H1 (cell line): ENCODE measurements at regions not wholly inside any gene's neighbourhood (a gene's known extent, or its start where the extent isn't known, plus 50 kb on each side); places are given as distances from the start of the nearest gene placed in this dataset.

Experiments
- CTCF ChIA-PET: fragments of 300-600 bp; sonication (Branson Sonifier 250); formaldehyde crosslinking; loops from one replicate; lab custom pipeline; 2021; ENCODE audit not compliant: partially characterized antibody; lab: Charles Lee
- POLR2A ChIA-PET: fragments of 300-600 bp; sonication (Branson Sonifier 250); formaldehyde crosslinking; loops from one replicate; lab custom pipeline; 2021; ENCODE audit warnings: inconsistent platforms; ENCODE audit not compliant: partially characterized antibody; lab: Charles Lee
- DNase-seq, 2 experiments: peaks; one replicate each; pipeline versions ENCODE4 v3.0.0 to v3.0.0-alpha.2; 2010 to 2022; ENCODE audit warnings: low spot score in 2 of 2, low read depth in 1 of 2, mixed read lengths in 1 of 2
- FAIRE-seq: peaks from 2 replicates; lab custom pipeline; 2011; peaks lifted over from hg19 to GRCh38; lab: Jason Lieb, UNC
- H2AFZ ChIP-seq: 2 replicates; pipeline ENCODE4 v1.8.1; 2012; ENCODE audit warnings: low read length, inconsistent platforms
- H2AK5ac ChIP-seq: 2 replicates; pipeline ENCODE4 v1.6.1; 2013; ENCODE audit warnings: low read depth, low read length
- H2BK120ac ChIP-seq: replicated peaks from 2 replicates; pipeline ENCODE3; 2013; ENCODE audit warnings: low read depth, low read length, inconsistent platforms
- H2BK12ac ChIP-seq: 2 replicates; pipeline ENCODE4 v1.6.1; 2013; ENCODE audit warnings: low read depth, low read length
- H2BK15ac ChIP-seq: 2 replicates; pipeline ENCODE4 v1.6.1; 2013; ENCODE audit warnings: low read length
- H2BK20ac ChIP-seq: 2 replicates; pipeline ENCODE4 v1.6.1; 2013; ENCODE audit warnings: low read length
- H2BK5ac ChIP-seq: 2 replicates; pipeline ENCODE4 v1.6.1; 2013; ENCODE audit warnings: low read depth, low read length
- H3K14ac ChIP-seq: 2 replicates; pipeline ENCODE4 v1.6.1; 2013; ENCODE audit warnings: inconsistent platforms; ENCODE audit not compliant: insufficient read length
- H3K18ac ChIP-seq: 2 replicates; pipeline ENCODE4 v1.6.1; 2013; ENCODE audit warnings: low read length; ENCODE audit errors: extremely low read depth
- H3K23ac ChIP-seq: 2 replicates; pipeline ENCODE4 v1.6.1; 2013; ENCODE audit warnings: inconsistent platforms; ENCODE audit not compliant: insufficient read length
- H3K23me2 ChIP-seq: 2 replicates; pipeline ENCODE4 v1.6.1; 2013; ENCODE audit warnings: low read depth, low read length
- H3K27ac ChIP-seq: 2 replicates; pipeline ENCODE4 v1.6.1; 2011; ENCODE audit warnings: low read depth, low read length, inconsistent platforms
- H3K27me3 ChIP-seq, 4 experiments: replicated peaks in 1 of 4; 1 replicate in 1 of 4; 2 replicates in 3 of 4; pipeline versions ENCODE4 v1.6.1 to v1.8.1; 2011 to 2013; ENCODE audit warnings: low read length in 3 of 4, mild to moderate bottlenecking in 3 of 4, inconsistent platforms in 2 of 4, mixed read lengths in 2 of 4, moderate library complexity in 1 of 4; ENCODE audit not compliant: control insufficient read depth in 3 of 4, insufficient read depth in 3 of 4; ENCODE audit errors: extremely low read depth in 1 of 4
- H3K36me3 ChIP-seq, 4 experiments: 2 replicates each; pipeline versions ENCODE4 v1.6.1 to v1.8.1; 2011 to 2013; ENCODE audit warnings: mild to moderate bottlenecking in 4 of 4, low read length in 3 of 4, moderate library complexity in 2 of 4, control low read depth in 1 of 4, inconsistent platforms in 1 of 4; ENCODE audit not compliant: insufficient read depth in 4 of 4, control insufficient read depth in 2 of 4
- H3K4ac ChIP-seq: replicated peaks from 2 replicates; pipeline ENCODE3; 2013; ENCODE audit warnings: low read length, low read depth, mixed read lengths, inconsistent platforms; ENCODE audit not compliant: insufficient read length
- H3K4me1 ChIP-seq, 4 experiments: replicated peaks in 1 of 4; 1 replicate in 1 of 4; 2 replicates in 3 of 4; pipeline versions ENCODE4 v1.6.1 to v1.8.1; 2011 to 2013; ENCODE audit warnings: low read length in 3 of 4, inconsistent platforms in 2 of 4, mixed read lengths in 1 of 4; ENCODE audit not compliant: insufficient read depth in 4 of 4, control insufficient read depth in 3 of 4
- H3K4me2 ChIP-seq, 2 experiments: 2 replicates each; pipeline versions ENCODE4 v1.6.1 to v1.8.1; 2011 to 2013; ENCODE audit warnings: low read depth in 2 of 2, low read length in 2 of 2, control low read depth in 1 of 2, inconsistent platforms in 1 of 2, mild to moderate bottlenecking in 1 of 2; ENCODE audit not compliant: insufficient read depth in 1 of 2
- H3K4me3 ChIP-seq, 4 experiments: fragments of 200-600, 300-600 bp in 1 of 4; sonication (generic), shearing (Covaris generic), sonication (Bioruptor Twin) in 1 of 4; 2 replicates each; pipeline versions ENCODE4 v1.5.1 to v1.8.1; 2011 to 2016; ENCODE audit warnings: low read length in 4 of 4, low read depth in 3 of 4, control low read depth in 2 of 4, inconsistent platforms in 2 of 4, mild to moderate bottlenecking in 2 of 4, mixed read lengths in 1 of 4, moderate library complexity in 1 of 4; ENCODE audit not compliant: insufficient read depth in 2 of 4; ENCODE audit errors: extremely low read depth in 1 of 4
- H3K56ac ChIP-seq: replicated peaks from 2 replicates; pipeline ENCODE3; 2013; ENCODE audit warnings: low read depth, mild to moderate bottlenecking, mixed read lengths, low read length, inconsistent platforms; ENCODE audit not compliant: insufficient read length
- H3K79me1 ChIP-seq: 2 replicates; pipeline ENCODE4 v1.6.1; 2013; ENCODE audit warnings: low read depth, low read length, control low read depth
- H3K79me2 ChIP-seq, 2 experiments: 2 replicates each; pipeline versions ENCODE4 v1.6.1 to v1.8.1; 2012 to 2013; ENCODE audit warnings: low read length in 2 of 2, mild to moderate bottlenecking in 2 of 2, inconsistent platforms in 1 of 2; ENCODE audit not compliant: insufficient read depth in 2 of 2, control insufficient read depth in 1 of 2
- H3K9ac ChIP-seq, 4 experiments: replicated peaks in 1 of 4; 1 replicate in 1 of 4; 2 replicates in 3 of 4; pipeline versions ENCODE4 v1.6.1 to v1.8.1; 2011 to 2013; ENCODE audit warnings: low read depth in 3 of 4, low read length in 3 of 4, control low read depth in 2 of 4, mild to moderate bottlenecking in 2 of 4, moderate library complexity in 2 of 4, inconsistent platforms in 1 of 4; ENCODE audit errors: extremely low read depth in 1 of 4
- H3K9me3 ChIP-seq, 2 experiments: 2 replicates each; pipeline versions ENCODE4 v1.6.1 to v1.8.1; 2012 to 2013; ENCODE audit warnings: mild to moderate bottlenecking in 2 of 2, moderate library complexity in 2 of 2, control low read depth in 1 of 2, inconsistent platforms in 1 of 2, low read depth in 1 of 2, low read length in 1 of 2, mixed read lengths in 1 of 2; ENCODE audit not compliant: insufficient read depth in 2 of 2
- H4K20me1 ChIP-seq, 2 experiments: replicated peaks in 1 of 2; 2 replicates each; pipeline versions ENCODE3 to v1.8.1; 2011 to 2013; ENCODE audit warnings: inconsistent platforms in 2 of 2, low read length in 2 of 2, mild to moderate bottlenecking in 1 of 2; ENCODE audit not compliant: insufficient read depth in 2 of 2, control insufficient read depth in 1 of 2
- H4K5ac ChIP-seq: 2 replicates; pipeline ENCODE4 v1.6.1; 2013; ENCODE audit warnings: low read length, low read depth, mixed read lengths, inconsistent platforms; ENCODE audit not compliant: insufficient read length
- H4K8ac ChIP-seq: 2 replicates; pipeline ENCODE4 v1.8.0; 2013; ENCODE audit warnings: mild to moderate bottlenecking, moderate library complexity, low read length, inconsistent platforms; ENCODE audit not compliant: insufficient read depth; ENCODE audit errors: extremely low read depth
- H4K91ac ChIP-seq: replicated peaks from 2 replicates; pipeline ENCODE3; 2013; ENCODE audit warnings: low read length, mixed read lengths, inconsistent platforms; ENCODE audit not compliant: insufficient read length
- GTF2F1 ChIP-seq: IDR thresholded peaks from 2 replicates; pipeline ENCODE4 v1.6.1; 2012; ENCODE audit warnings: low read depth, low read length, improper control_type of control experiment, borderline replicate concordance
- KDM1A ChIP-seq: fragments of 200-600, 300-600 bp; sonication (generic); IDR thresholded peaks from 2 replicates; pipeline ENCODE4 v1.7.1; 2016; ENCODE audit warnings: mild to moderate bottlenecking, low read length, borderline replicate concordance
- MAFK ChIP-seq: IDR thresholded peaks from 2 replicates; pipeline ENCODE4 v1.6.1; 2012; ENCODE audit warnings: low read depth, mild to moderate bottlenecking, improper control_type of control experiment, low read length
- NANOG ChIP-seq: IDR thresholded peaks from 2 replicates; pipeline ENCODE4 v1.6.1; 2011; ENCODE audit warnings: low read length, low read depth, mild to moderate bottlenecking, inconsistent platforms; ENCODE audit not compliant: insufficient read depth, poor library complexity, severe bottlenecking
- SIRT6 ChIP-seq: IDR thresholded peaks from one replicate; pipeline ENCODE4 v1.7.1; 2012; ENCODE audit warnings: low read length, inconsistent platforms
- WGBS, 2 experiments: shearing (Covaris generic) in 1 of 2; methylation state at CpG; one replicate each; pipeline versions ENCODE4 v1.1.6 to v1.1.7; 2013 to 2015; ENCODE audit warnings: low lambda C conversion rate in 2 of 2, mixed read lengths in 2 of 2, inconsistent platforms in 1 of 2, low coverage in 1 of 2, missing lambda C conversion rate in 1 of 2; ENCODE audit not compliant: insufficient replicate concordance in 2 of 2, insufficient coverage in 1 of 2, insufficient read length in 1 of 2; ENCODE audit errors: extremely low coverage in 1 of 2, missing lambda C conversion rate in 1 of 2; 5-methylcytosine and 5-hydroxymethylcytosine counted together

DNA sequence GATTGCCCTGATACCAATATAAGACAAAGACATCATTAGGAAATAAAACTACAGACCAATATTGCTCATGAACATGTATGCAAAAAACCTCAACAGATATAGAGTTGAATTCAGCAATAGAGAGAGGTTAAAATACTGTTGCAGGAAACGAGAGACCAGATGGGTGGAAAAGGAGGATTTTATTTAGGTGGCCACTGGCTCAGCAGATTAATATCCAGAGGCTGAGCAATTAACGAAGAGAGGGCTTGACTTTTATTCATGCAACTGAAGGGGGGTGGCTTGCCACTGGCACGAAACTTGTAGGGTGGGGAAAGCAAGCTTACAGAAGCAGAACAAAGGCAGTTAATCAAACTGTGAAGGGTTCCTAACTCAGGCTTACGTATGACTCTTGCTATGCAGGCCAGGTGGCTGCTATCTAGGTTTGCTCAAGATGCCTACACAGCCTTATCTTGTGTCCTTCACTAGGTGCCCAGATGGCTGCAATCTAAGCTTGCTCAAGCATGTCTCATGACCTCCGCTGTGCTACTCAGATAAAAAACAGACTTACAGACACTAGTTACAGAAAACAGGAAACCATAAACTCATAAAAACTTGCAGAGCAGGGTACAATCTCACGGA, 126.4 kb downstream of the MMUT start:
- H2BK120ac ChIP-seq, result no peak overlapping the region
- no peak overlapping the region for H4K8ac ChIP-seq
- FAIRE-seq (no peak), DNase-seq (no peak)
- H3K18ac ChIP-seq, result no peak overlapping the region
- no peak overlapping the region for H3K14ac ChIP-seq
- H4K5ac ChIP-seq, result no peak overlapping the region
- no peak overlapping the region for H3K9ac ChIP-seq
- 0 out of 2 replicates have a peak overlapping the region, but pooled peaks have one; percentile 15 for H2BK20ac ChIP-seq
- TF ChIP-seq KDM1A, result no peak
- no peak for TF ChIP-seq SIRT6
- no peak for TF ChIP-seq NANOG
- no peak for TF ChIP-seq MAFK
- TF ChIP-seq GTF2F1, result no peak
- ChIA-PET CTCF (no interaction called here), POLR2A (no interaction called here)
- H3K79me1 ChIP-seq, result no peaks in the 10 kb centered on the region
- H3K4ac ChIP-seq, result no peak overlapping the region
- H2BK12ac ChIP-seq, result no peak overlapping the region
- peaks cover 0 to 3% (median under 1%) of the 10 kb centered on the region in 4 experiments; a peak in 3 of 7 replicates for H3K4me1 ChIP-seq
- H3K79me2 ChIP-seq, result no peaks in the 10 kb centered on the region
- H2AK5ac ChIP-seq, result no peak overlapping the region
- 84% methylated on average over 6 of the region's 6 CpGs; no CpG with 5 or more reads in 1 of the 2 experiments for WGBS, 2 experiments
- H2BK5ac ChIP-seq, result no peak overlapping the region
- peaks cover 16 to 24% of the 10 kb centered on the region in 2 experiments for H3K9me3 ChIP-seq
- H3K23ac ChIP-seq, result no peak overlapping the region
- no peak overlapping the region for H3K4me2 ChIP-seq
- no peaks in the 10 kb centered on the region for H4K20me1 ChIP-seq
- no peak overlapping the region for H3K27ac ChIP-seq
- H3K56ac ChIP-seq, result no peak overlapping the region
- H4K91ac ChIP-seq, result no peak overlapping the region
- no peak overlapping the region for H2AFZ ChIP-seq
- H2BK15ac ChIP-seq, result no peak overlapping the region
- no peaks in the 10 kb centered on the region for H3K23me2 ChIP-seq
- no peak overlapping the region for H3K4me3 ChIP-seq
- H3K36me3 ChIP-seq, result peaks cover 0 to 12% (median 5%) of the 10 kb centered on the region in 4 experiments; a peak in 2 of 8 replicates
- H3K27me3 ChIP-seq, result no peaks in the 10 kb centered on the region
